ENCODE measurements at regions not wholly inside any gene's neighbourhood (a gene's known extent, or its start where the extent isn't known, plus 50 kb on each side); places are given as distances from the start of the nearest gene placed in this dataset.

- TF ChIP-seq CTCF (IDR thresholded peaks at IDR 0.05; ENCODE audit: low read depth, low read length) (no peak), EZH2phosphoT487 (IDR thresholded peaks at IDR 0.05; ENCODE audit: low read depth) (no peak)
These were observed 172.3 kb upstream of the GPR149 start for GRCh38 chr3:154602241-154602640.
